ENCODE measurements at regions not wholly inside any gene's neighbourhood (a gene's known extent, or its start where the extent isn't known, plus 50 kb on each side); places are given as distances from the start of the nearest gene placed in this dataset.

GRCh38 chr20:51084593-51085377 is 61.9 kb upstream of the KCNG1 start:
- H3K4me3 ChIP-seq (ENCODE audit: low read depth, low read length), result no peak overlapping the region
- DNase-seq (ENCODE audit: low read depth), result no peak
- in situ Hi-C loops (cut with HindIII; ENCODE audit: low sequenced_read_pairs), result loop anchor here (5.0 kb wide), 2 partner anchors 62 to 83 kb away; partner anchors contain the start of gene KCNG1
- no peak for TF ChIP-seq CTCF (IDR thresholded peaks at IDR 0.05; ENCODE audit: low read depth, low read length, missing control alignments)

- DNase-seq (ENCODE audit: low read depth), result no peak
- in situ Hi-C loops (cut with HindIII; ENCODE audit: low sequenced_read_pairs), result no loop called here
- no peak for TF ChIP-seq CTCF (IDR thresholded peaks at IDR 0.05; ENCODE audit: low read depth, low read length, missing control alignments)
- no peak overlapping the region for H3K4me3 ChIP-seq (ENCODE audit: low read depth, low read length)
Measured at GRCh38 chr20:51083447-51083846, 60.5 kb upstream of the KCNG1 start.

GRCh38 chr20:51082988-51083387 is 60.1 kb upstream of the KCNG1 start:
- DNase-seq (ENCODE audit: low read depth), result no peak
- no peak overlapping the region for H3K4me3 ChIP-seq (ENCODE audit: low read depth, low read length)
- in situ Hi-C loops (cut with HindIII; ENCODE audit: low sequenced_read_pairs), result no loop called here
- no peak for TF ChIP-seq CTCF (IDR thresholded peaks at IDR 0.05; ENCODE audit: low read depth, low read length, missing control alignments)

GRCh38 chr20:51080516-51080915 is 57.6 kb upstream of the KCNG1 start:
- no peak overlapping the region for H3K4me3 ChIP-seq (ENCODE audit: low read depth, low read length)
- no peak for DNase-seq (ENCODE audit: low read depth)
- in situ Hi-C loops (cut with HindIII; ENCODE audit: low sequenced_read_pairs), result no loop called here
- no peak for TF ChIP-seq CTCF (IDR thresholded peaks at IDR 0.05; ENCODE audit: low read depth, low read length, missing control alignments)

GRCh38 chr20:51079488-51079887 is 56.6 kb upstream of the KCNG1 start:
- no peak for TF ChIP-seq CTCF (IDR thresholded peaks at IDR 0.05; ENCODE audit: low read depth, low read length, missing control alignments)
- DNase-seq (ENCODE audit: low read depth), result no peak
- no peak overlapping the region for H3K4me3 ChIP-seq (ENCODE audit: low read depth, low read length)
- in situ Hi-C loops (cut with HindIII; ENCODE audit: low sequenced_read_pairs), result no loop called here

- DNase-seq (ENCODE audit: low read depth), result no peak
- no peak for TF ChIP-seq CTCF (IDR thresholded peaks at IDR 0.05; ENCODE audit: low read depth, low read length, missing control alignments)
- in situ Hi-C loops (cut with HindIII; ENCODE audit: low sequenced_read_pairs), result no loop called here
- no peak overlapping the region for H3K4me3 ChIP-seq (ENCODE audit: low read depth, low read length)
Measured at GRCh38 chr20:51077686-51078060, 54.8 kb upstream of the KCNG1 start.

Data from astrocyte of the cerebellum (primary cell).